Sigmoid colon (tissue), 6 donors: ENCODE measurements at regions not wholly inside any gene's neighbourhood (a gene's known extent, or its start where the extent isn't known, plus 50 kb on each side); places are given as distances from the start of the nearest gene placed in this dataset.

ENCODE experiments used
- DNase-seq: peaks from one replicate; pipeline ENCODE4 v3.0.0-alpha.2; 2019
- H3K27ac ChIP-seq, 4 donors: fragments of 200-600 bp; sonication (generic); one replicate each; pipeline ENCODE4 v1.5.1; 2016 to 2019; ENCODE audit warnings: mild to moderate bottlenecking in 1 of 4
- H3K27me3 ChIP-seq, 3 donors: fragments of 200-600 bp; sonication (generic); one replicate each; pipeline ENCODE4 v1.5.1; 2019; ENCODE audit warnings: mild to moderate bottlenecking in 1 of 3
- H3K36me3 ChIP-seq, 4 donors: fragments of 200-600 bp; sonication (generic); one replicate each; pipeline ENCODE4 v1.5.1; 2016 to 2019
- H3K4me1 ChIP-seq, 4 donors: fragments of 200-600 bp; sonication (generic); one replicate each; pipeline ENCODE4 v1.5.1; 2017 to 2019
- H3K4me3 ChIP-seq, 4 donors: fragments of 200-600 bp; sonication (generic); one replicate each; pipeline ENCODE4 v1.5.1; 2017 to 2019; ENCODE audit warnings: mild to moderate bottlenecking in 2 of 4, moderate library complexity in 1 of 4
- H3K9me3 ChIP-seq, 4 donors: fragments of 200-600 bp in 3 of 4; sonication (generic) in 3 of 4; one replicate each; pipeline versions ENCODE4 v1.5.1 to v1.6.1; 2013 to 2019
- EP300 ChIP-seq, 4 donors: sonication (generic); formaldehyde crosslinking; IDR thresholded peaks; one replicate each; pipeline ENCODE4 v1.6.1; 2017; ENCODE audit warnings: antibody characterized with exemption in 4 of 4
- POLR2A ChIP-seq, 2 donors: fragments of 450-650 bp; IDR thresholded peaks; one replicate each; pipeline ENCODE4 v1.6.1; 2016; ENCODE audit warnings: antibody characterized with exemption in 2 of 2, mild to moderate bottlenecking in 2 of 2, moderate library complexity in 2 of 2
- POLR2AphosphoS5 ChIP-seq, 4 donors: sonication (generic); formaldehyde crosslinking; IDR thresholded peaks; one replicate each; pipeline ENCODE4 v1.6.1; 2017; ENCODE audit warnings: antibody characterized with exemption in 4 of 4
- WGBS, 2 donors: extraction: QIAGEN DNeasy Blood & Tissue Kit; methylation state at CpG; one replicate each; pipeline ENCODE4 v1.1.7; 2013; 5-methylcytosine and 5-hydroxymethylcytosine counted together
- intact Hi-C: fragments of 100-400 bp; cut with DNase I; formaldehyde crosslinking; loops from one replicate; pipeline ENCODE4 v1.15.1; 2023
- TF ChIP-seq, protein P1 (sequence below), 4 experiments: fragments of 450-650 bp in 3 of 4; fragments of 200-600 bp in 1 of 4; IDR thresholded peaks; one replicate each; pipeline ENCODE4 v1.5.1; 2016 to 2019; ENCODE audit warnings: antibody characterized with exemption in 4 of 4, mild to moderate bottlenecking in 3 of 4, moderate library complexity in 2 of 4
- donor health status: healthy with polysubstance abuse.
- donor health status: healthy.

DNA sequence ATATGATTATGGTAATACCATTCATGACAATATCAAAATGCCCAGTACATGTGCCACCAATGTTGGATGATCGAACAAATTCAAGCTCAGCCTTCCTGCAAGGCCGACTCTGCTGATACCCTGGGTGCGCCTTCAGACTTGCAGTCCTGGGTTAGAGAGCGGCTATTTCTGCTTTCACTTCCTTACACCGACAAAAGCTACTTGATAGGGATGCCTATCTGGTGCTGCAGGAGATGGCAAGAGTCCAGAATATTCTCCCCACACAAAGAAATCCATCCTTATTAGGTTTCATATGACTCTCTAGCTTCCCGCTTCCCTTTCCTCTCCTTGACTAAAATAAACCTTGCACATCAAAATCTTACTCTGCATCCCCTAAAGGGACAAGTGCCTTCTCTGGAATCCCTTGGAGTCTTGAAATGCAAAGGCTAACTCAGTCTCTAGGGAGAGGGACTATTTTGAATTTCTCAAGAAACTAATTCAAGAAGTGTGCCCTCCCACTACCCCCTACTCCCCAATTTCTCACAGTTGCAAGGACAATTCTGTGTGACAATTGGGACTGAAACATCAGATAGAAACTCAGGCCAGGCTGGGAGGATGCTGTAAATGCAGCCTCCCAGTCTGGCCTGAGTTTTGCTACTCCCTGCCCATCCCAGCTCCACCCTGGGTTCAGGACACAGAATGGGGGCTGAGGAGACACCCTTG is 103.1 kb upstream of the USP24 start:
- Histone ChIP-seq H3K36me3 (no peaks in the 10 kb centered on the region), H3K9me3 (no peaks in the 10 kb centered on the region), H3K27ac (no peak overlapping the region), H3K4me1 (peaks cover 0 to 3% (median 0%) of the 10 kb centered on the region in 4 donors), H3K4me3 (no peak overlapping the region), H3K27me3 (no peaks in the 10 kb centered on the region)
- 74 to 85% methylated on average over 6 of the region's 6 CpGs for WGBS, 2 donors
- TF ChIP-seq EP300 (IDR thresholded peaks at IDR 0.05) (no peak), POLR2AphosphoS5 (IDR thresholded peaks at IDR 0.05) (no peak)
- TF ChIP-seq, protein P1, sequence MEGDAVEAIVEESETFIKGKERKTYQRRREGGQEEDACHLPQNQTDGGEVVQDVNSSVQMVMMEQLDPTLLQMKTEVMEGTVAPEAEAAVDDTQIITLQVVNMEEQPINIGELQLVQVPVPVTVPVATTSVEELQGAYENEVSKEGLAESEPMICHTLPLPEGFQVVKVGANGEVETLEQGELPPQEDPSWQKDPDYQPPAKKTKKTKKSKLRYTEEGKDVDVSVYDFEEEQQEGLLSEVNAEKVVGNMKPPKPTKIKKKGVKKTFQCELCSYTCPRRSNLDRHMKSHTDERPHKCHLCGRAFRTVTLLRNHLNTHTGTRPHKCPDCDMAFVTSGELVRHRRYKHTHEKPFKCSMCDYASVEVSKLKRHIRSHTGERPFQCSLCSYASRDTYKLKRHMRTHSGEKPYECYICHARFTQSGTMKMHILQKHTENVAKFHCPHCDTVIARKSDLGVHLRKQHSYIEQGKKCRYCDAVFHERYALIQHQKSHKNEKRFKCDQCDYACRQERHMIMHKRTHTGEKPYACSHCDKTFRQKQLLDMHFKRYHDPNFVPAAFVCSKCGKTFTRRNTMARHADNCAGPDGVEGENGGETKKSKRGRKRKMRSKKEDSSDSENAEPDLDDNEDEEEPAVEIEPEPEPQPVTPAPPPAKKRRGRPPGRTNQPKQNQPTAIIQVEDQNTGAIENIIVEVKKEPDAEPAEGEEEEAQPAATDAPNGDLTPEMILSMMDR (IDR thresholded peaks at IDR 0.05) = no peak
- intact Hi-C loops = no loop called here
- DNase-seq = no peak

DNA sequence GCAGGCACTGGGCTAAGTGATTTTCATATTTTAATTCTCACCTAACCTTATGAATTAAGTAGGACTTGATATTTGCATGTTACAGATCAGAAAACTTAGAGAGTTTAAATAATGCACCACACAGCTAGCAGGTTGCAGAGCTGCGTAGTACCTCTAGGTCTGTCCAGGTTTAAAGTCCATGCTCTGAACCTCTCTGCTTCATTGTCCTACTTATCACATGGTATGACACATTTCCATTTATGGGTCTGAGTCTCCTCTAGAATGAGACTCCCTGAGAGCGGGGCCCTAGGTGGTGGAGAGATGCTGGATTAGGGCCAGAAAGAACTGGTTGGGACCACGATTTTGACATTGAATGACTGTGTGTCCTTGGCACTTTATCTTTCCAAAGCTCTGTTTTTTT is 102.5 kb upstream of the USP24 start:
- Histone ChIP-seq H3K27me3 (no peaks in the 10 kb centered on the region), H3K27ac (no peak overlapping the region), H3K9me3 (no peaks in the 10 kb centered on the region), H3K36me3 (no peaks in the 10 kb centered on the region), H3K4me3 (no peak overlapping the region), H3K4me1 (peaks cover 0 to 3% (median 0%) of the 10 kb centered on the region in 4 donors)
- TF ChIP-seq POLR2A (IDR thresholded peaks at IDR 0.05) (no peak), EP300 (IDR thresholded peaks at IDR 0.05) (no peak), POLR2AphosphoS5 (IDR thresholded peaks at IDR 0.05) (no peak)
- TF ChIP-seq, protein P1 (IDR thresholded peaks at IDR 0.05) = no peak
- intact Hi-C loops = no loop called here
- no peak for DNase-seq
- 64 to 80% methylated on average over 3 of the region's 3 CpGs for WGBS, 2 donors

DNA sequence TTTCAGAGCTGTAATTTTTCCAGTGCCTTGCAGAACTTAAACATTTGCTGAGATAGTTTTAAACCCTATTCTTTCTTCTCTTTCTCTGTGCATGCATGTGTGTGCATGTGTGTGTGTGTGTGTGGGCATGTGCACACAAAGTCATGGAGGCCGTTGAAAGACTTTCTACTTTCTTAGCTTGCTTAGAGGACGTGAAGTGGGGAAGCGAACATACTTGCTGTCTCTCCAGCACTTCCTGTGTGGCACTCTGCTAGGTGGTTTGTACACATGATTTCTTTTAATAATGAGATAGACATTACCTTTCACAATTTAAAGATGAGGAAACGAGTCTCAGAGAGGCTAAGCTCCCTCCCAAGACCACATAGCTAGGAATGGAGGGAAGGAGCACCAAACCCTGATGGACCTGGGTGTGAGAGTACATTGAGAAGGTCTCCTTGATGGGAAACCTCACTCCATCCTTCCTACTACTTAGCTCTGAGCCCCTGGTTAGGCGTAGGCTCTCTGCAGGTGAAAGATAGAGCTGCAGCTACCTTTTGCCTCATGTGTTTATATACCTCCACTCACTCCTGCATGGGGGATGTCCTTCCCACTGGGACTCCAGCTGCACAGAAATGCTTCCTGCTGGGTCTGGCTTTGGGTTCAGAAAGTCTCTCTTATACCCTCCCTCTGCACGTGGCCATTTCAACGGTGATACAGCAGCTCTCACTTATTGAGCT is 101.9 kb upstream of the USP24 start:
- peaks cover 0 to 3% (median 0%) of the 10 kb centered on the region in 4 donors for H3K4me1 ChIP-seq
- DNase-seq = no peak
- H3K9me3 ChIP-seq = no peaks in the 10 kb centered on the region
- H3K36me3 ChIP-seq = no peaks in the 10 kb centered on the region
- 79 to 89% methylated on average over 7 of the region's 7 CpGs for WGBS, 2 donors
- no peaks in the 10 kb centered on the region for H3K27me3 ChIP-seq
- H3K4me3 ChIP-seq = no peak overlapping the region
- intact Hi-C loops = no loop called here
- TF ChIP-seq EP300 (IDR thresholded peaks at IDR 0.05) (no peak), POLR2A (IDR thresholded peaks at IDR 0.05) (no peak), POLR2AphosphoS5 (IDR thresholded peaks at IDR 0.05) (no peak)
- TF ChIP-seq, protein P1 (IDR thresholded peaks at IDR 0.05) = no peak
- H3K27ac ChIP-seq = no peak overlapping the region

DNA sequence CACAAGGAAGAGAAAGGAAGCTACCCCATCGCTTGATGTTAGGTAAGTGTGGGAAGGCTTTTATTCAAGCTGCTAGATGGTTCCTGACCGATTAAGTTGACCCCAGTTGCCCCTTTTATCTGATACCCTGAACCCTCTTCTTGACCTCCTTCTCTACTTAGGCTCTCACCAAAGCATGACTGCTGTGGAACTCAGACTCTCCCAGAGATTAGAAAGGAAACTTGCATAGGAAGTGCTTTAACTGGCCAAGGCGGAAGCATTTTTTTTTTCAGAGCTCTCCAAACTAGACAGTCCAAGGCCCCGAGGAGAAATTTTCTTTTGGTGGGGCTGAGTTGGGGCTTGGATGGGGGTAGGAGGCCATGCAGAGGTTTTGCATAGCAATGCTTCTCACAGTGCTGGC is 101.3 kb upstream of the USP24 start:
- no peak overlapping the region for H3K4me3 ChIP-seq
- no peaks in the 10 kb centered on the region for H3K9me3 ChIP-seq
- H3K4me1 ChIP-seq = peaks cover 0 to 3% (median 0%) of the 10 kb centered on the region in 4 donors
- intact Hi-C loops = no loop called here
- H3K27me3 ChIP-seq = no peaks in the 10 kb centered on the region
- TF ChIP-seq EP300 (IDR thresholded peaks at IDR 0.05) (no peak), POLR2A (IDR thresholded peaks at IDR 0.05) (no peak), POLR2AphosphoS5 (IDR thresholded peaks at IDR 0.05) (no peak)
- TF ChIP-seq, protein P1 (IDR thresholded peaks at IDR 0.05) = no peak
- no peak overlapping the region for H3K27ac ChIP-seq
- H3K36me3 ChIP-seq = no peaks in the 10 kb centered on the region
- 70 to 82% methylated on average over 4 of the region's 4 CpGs for WGBS, 2 donors
- no peak for DNase-seq
